Breast epithelium (tissue), 4 donors: ENCODE measurements at regions not wholly inside any gene's neighbourhood (a gene's known extent, or its start where the extent isn't known, plus 50 kb on each side); places are given as distances from the start of the nearest gene placed in this dataset.
A peak's percentile ranks its signal among the peaks of the same experiment; 100 is the strongest.
"Not testable (repeated sequence)": the region's sequence is repeated elsewhere in the genome, so short reads cannot be mapped to it uniquely, and the experiment has no call there.

Experiments
- DNase-seq, 2 donors: peaks; one replicate each; pipeline ENCODE4 v3.0.0-alpha.2; 2019; ENCODE audit warnings: low spot score in 2 of 2
- H3K27ac ChIP-seq, 2 donors: fragments of 200-600 bp; sonication (generic) in 1 of 2; one replicate each; pipeline ENCODE4 v1.5.1; 2016 to 2019; ENCODE audit warnings: mild to moderate bottlenecking in 1 of 2
- H3K27me3 ChIP-seq, 2 donors: fragments of 200-600 bp; sonication (generic) in 1 of 2; one replicate each; pipeline versions ENCODE4 v1.5.1 to v1.6.0; 2017 to 2019; ENCODE audit warnings: control low read depth in 1 of 2, mild to moderate bottlenecking in 1 of 2
- H3K36me3 ChIP-seq: fragments of 200-600 bp; one replicate; pipeline ENCODE4 v1.5.1; 2019
- H3K4me1 ChIP-seq, 2 donors: fragments of 200-600 bp; sonication (generic); one replicate each; pipeline ENCODE4 v1.5.1; 2016 to 2019; ENCODE audit warnings: control low read depth in 1 of 2
- H3K4me3 ChIP-seq, 3 donors: fragments of 200-600 bp; sonication (generic); 1 replicate in 2 of 3; 2 replicates in 1 of 3; pipeline ENCODE4 v1.5.1; 2016 to 2019; ENCODE audit warnings: mild to moderate bottlenecking in 3 of 3, moderate library complexity in 2 of 3
- H3K9me3 ChIP-seq, 2 donors: fragments of 200-600 bp; sonication (generic) in 1 of 2; one replicate each; pipeline ENCODE4 v1.5.1; 2016 to 2019; ENCODE audit warnings: control low read depth in 1 of 2
- CTCF ChIP-seq, 3 donors: fragments of 450-650 bp; IDR thresholded peaks; one replicate each; pipeline ENCODE4 v1.5.1; 2016 to 2017; ENCODE audit warnings: antibody characterized with exemption in 3 of 3, mild to moderate bottlenecking in 3 of 3, moderate library complexity in 3 of 3
- POLR2A ChIP-seq: fragments of 450-650 bp; IDR thresholded peaks from one replicate; pipeline ENCODE4 v1.6.1; 2016; ENCODE audit warnings: antibody characterized with exemption, mild to moderate bottlenecking, moderate library complexity
- POLR2AphosphoS5 ChIP-seq, 3 donors: sonication (generic); formaldehyde crosslinking; IDR thresholded peaks; one replicate each; pipeline ENCODE4 v1.6.1; 2017; ENCODE audit warnings: antibody characterized with exemption in 3 of 3
- intact Hi-C: fragments of 100-400 bp; cut with DNase I; formaldehyde crosslinking; loops from one replicate; pipeline ENCODE4 v1.15.1; 2023; ENCODE audit warnings: low total_unique reads

- intact Hi-C loops, result loop anchor here (5.0 kb wide), 1 partner anchor 410 kb away; no protein-coding TSS in a partner anchor
- Histone ChIP-seq H3K27me3 (no peaks in the 10 kb centered on the region), H3K36me3 (no peaks in the 10 kb centered on the region), H3K27ac (no peak overlapping the region), H3K4me1 (no peaks in the 10 kb centered on the region), H3K9me3 (no peaks in the 10 kb centered on the region), H3K4me3 (no peak overlapping the region)
- no peak for DNase-seq
- TF ChIP-seq CTCF (IDR thresholded peaks at IDR 0.05) (no peak), POLR2A (no peak), POLR2AphosphoS5 (IDR thresholded peaks at IDR 0.05) (no peak)
Measured at GRCh38 chr1:244297616-244298015, 154.1 kb downstream of the ADSS2 start.

GRCh38 chr1:244300029-244300375 lies 151.7 kb downstream of the ADSS2 start:
- H3K27me3 ChIP-seq, H3K4me1 ChIP-seq, DNase-seq, H3K9me3 ChIP-seq, intact Hi-C loops, H3K36me3 ChIP-seq: not testable (repeated sequence)
- Histone ChIP-seq H3K4me3 (peak overlapping the region; percentile 29 to 63 (median 36)), H3K27ac (peak overlapping the region; percentile 12 to 67)

- peaks cover 0 to 8% of the 10 kb centered on the region in 2 donors for H3K4me1 ChIP-seq
- intact Hi-C loops, result no loop called here
- DNase-seq, result no peak
- TF ChIP-seq POLR2AphosphoS5 (IDR thresholded peaks at IDR 0.05) (no peak), CTCF (IDR thresholded peaks at IDR 0.05) (no peak), POLR2A (no peak)
- peak overlapping the region; percentile 21 to 86 for H3K27ac ChIP-seq
- H3K4me3 ChIP-seq, result no peak overlapping the region
- H3K9me3 ChIP-seq, result no peaks in the 10 kb centered on the region
- no peaks in the 10 kb centered on the region for H3K36me3 ChIP-seq
- no peaks in the 10 kb centered on the region for H3K27me3 ChIP-seq
Measured at GRCh38 chr1:244301595-244302130, 150.0 kb downstream of the ADSS2 start.

- Histone ChIP-seq H3K27ac (peak overlapping the region; percentile 84 to 86), H3K4me1 (peaks cover 0 to 8% of the 10 kb centered on the region in 2 donors), H3K27me3 (no peaks in the 10 kb centered on the region), H3K36me3 (no peaks in the 10 kb centered on the region), H3K4me3 (peak overlapping the region in 1 of 3 donors; percentile 19), H3K9me3 (no peaks in the 10 kb centered on the region)
- DNase-seq, result peak in 1 of 2 donors; percentile 34
- TF ChIP-seq POLR2AphosphoS5 (IDR thresholded peaks at IDR 0.05) (no peak), POLR2A (no peak), CTCF (IDR thresholded peaks at IDR 0.05) (no peak)
- intact Hi-C loops, result no loop called here
Measured at GRCh38 chr1:244302876-244303609, 148.7 kb downstream of the ADSS2 start.

- no peaks in the 10 kb centered on the region for H3K36me3 ChIP-seq
- H3K27me3 ChIP-seq, result no peaks in the 10 kb centered on the region
- TF ChIP-seq CTCF (IDR thresholded peaks at IDR 0.05) (peak in 1 of 3 donors; percentile 34), POLR2AphosphoS5 (IDR thresholded peaks at IDR 0.05) (no peak)
- DNase-seq, result peak in 1 of 2 donors; percentile 31
- intact Hi-C loops, result no loop called here
- no peaks in the 10 kb centered on the region for H3K9me3 ChIP-seq
- peaks cover 0 to 8% of the 10 kb centered on the region in 2 donors for H3K4me1 ChIP-seq
- H3K27ac ChIP-seq, result peak overlapping the region; percentile 84 to 86
- peak overlapping the region in 2 of 3 donors; percentile 31 to 43 for H3K4me3 ChIP-seq
Measured at GRCh38 chr1:244303610-244303969, 148.1 kb downstream of the ADSS2 start.
